ENCODE measurements at regions not wholly inside any gene's neighbourhood (a gene's known extent, or its start where the extent isn't known, plus 50 kb on each side); places are given as distances from the start of the nearest gene placed in this dataset.
"Not testable (repeated sequence)": the region's sequence is repeated elsewhere in the genome, so short reads cannot be mapped to it uniquely, and the experiment has no call there.

GRCh38 chrX:3830020-3830419, 116.6 kb upstream of the PRKX start:
- H3K9me3 ChIP-seq (ENCODE audit: insufficient read depth, low read length); H3K27me3 ChIP-seq (ENCODE audit: insufficient read depth, insufficient read length); H3K36me3 ChIP-seq (ENCODE audit: insufficient read depth, insufficient read length, low read length); H3K4me3 ChIP-seq (ENCODE audit: insufficient read length, low read depth); H3K4me1 ChIP-seq (ENCODE audit: insufficient read depth, insufficient read length); H3K9ac ChIP-seq (ENCODE audit: insufficient read length, low read depth); DNase-seq (ENCODE audit: low read depth, low spot score): not testable (repeated sequence)

GRCh38 chrX:3829041-3829531, 115.6 kb upstream of the PRKX start:
- DNase-seq (ENCODE audit: low read depth, low spot score); H3K4me1 ChIP-seq (ENCODE audit: insufficient read depth, insufficient read length); H3K9me3 ChIP-seq (ENCODE audit: insufficient read depth, low read length); H3K4me3 ChIP-seq (ENCODE audit: insufficient read length, low read depth); H3K27me3 ChIP-seq (ENCODE audit: insufficient read depth, insufficient read length); H3K36me3 ChIP-seq (ENCODE audit: insufficient read depth, insufficient read length, low read length); H3K9ac ChIP-seq (ENCODE audit: insufficient read length, low read depth): not testable (repeated sequence)

GRCh38 chrX:3828378-3829040, 115.1 kb upstream of the PRKX start:
- H3K4me1 ChIP-seq (ENCODE audit: insufficient read depth, insufficient read length); H3K9me3 ChIP-seq (ENCODE audit: insufficient read depth, low read length); H3K27me3 ChIP-seq (ENCODE audit: insufficient read depth, insufficient read length); DNase-seq (ENCODE audit: low read depth, low spot score); H3K36me3 ChIP-seq (ENCODE audit: insufficient read depth, insufficient read length, low read length); H3K4me3 ChIP-seq (ENCODE audit: insufficient read length, low read depth); H3K9ac ChIP-seq (ENCODE audit: insufficient read length, low read depth): not testable (repeated sequence)

GRCh38 chrX:3824008-3824407, 110.6 kb upstream of the PRKX start:
- H3K9me3 ChIP-seq (ENCODE audit: insufficient read depth, low read length); H3K27me3 ChIP-seq (ENCODE audit: insufficient read depth, insufficient read length); H3K4me3 ChIP-seq (ENCODE audit: insufficient read length, low read depth); DNase-seq (ENCODE audit: low read depth, low spot score); H3K4me1 ChIP-seq (ENCODE audit: insufficient read depth, insufficient read length); H3K9ac ChIP-seq (ENCODE audit: insufficient read length, low read depth): not testable (repeated sequence)
- peaks cover 30% of the 10 kb centered on the region for H3K36me3 ChIP-seq (ENCODE audit: insufficient read depth, insufficient read length, low read length)

GRCh38 chrX:3820167-3820566, 106.7 kb upstream of the PRKX start:
- no peak overlapping the region for H3K9ac ChIP-seq (ENCODE audit: insufficient read length, low read depth)
- H3K4me3 ChIP-seq (ENCODE audit: insufficient read length, low read depth): no peak overlapping the region
- TF ChIP-seq SUZ12 (IDR thresholded peaks at IDR 0.05; ENCODE audit: extremely low read depth, insufficient read depth, insufficient read length): no peak
- no peak for TF ChIP-seq YY1 (IDR thresholded peaks at IDR 0.05; ENCODE audit: insufficient read depth, insufficient read length)
- no peak for TF ChIP-seq ZNF274 (IDR thresholded peaks at IDR 0.05; ENCODE audit: low read depth, low read length)
- no peaks in the 10 kb centered on the region for H3K9me3 ChIP-seq (ENCODE audit: insufficient read depth, low read length)
- no peaks in the 10 kb centered on the region for H3K27me3 ChIP-seq (ENCODE audit: insufficient read depth, insufficient read length)
- peaks cover 6% of the 10 kb centered on the region for H3K4me1 ChIP-seq (ENCODE audit: insufficient read depth, insufficient read length)
- no peak for DNase-seq (ENCODE audit: low read depth, low spot score)
- H3K36me3 ChIP-seq (ENCODE audit: insufficient read depth, insufficient read length, low read length): peaks cover 38% of the 10 kb centered on the region

DNA sequence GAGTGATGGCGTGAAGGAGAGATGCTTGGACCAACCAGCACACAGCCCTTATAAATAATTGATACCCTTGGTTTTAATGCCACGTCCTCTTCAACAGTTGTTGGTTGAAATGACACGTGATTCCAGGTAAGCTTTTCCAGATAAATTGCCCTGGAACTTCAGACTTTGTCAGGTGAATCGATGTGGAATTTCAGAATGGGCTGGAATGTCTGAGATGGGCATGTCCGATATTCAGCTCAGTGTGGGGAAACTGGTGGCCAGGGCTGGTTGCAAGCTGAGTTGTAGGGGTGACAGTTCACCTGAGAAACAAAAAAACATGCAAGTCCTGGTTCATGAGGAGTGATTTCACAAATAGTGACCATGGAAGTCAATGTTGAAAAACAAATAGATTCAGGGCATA, 104.0 kb upstream of the PRKX start:
- not testable (repeated sequence) for DNase-seq (ENCODE audit: low read depth, low spot score); H3K4me1 ChIP-seq (ENCODE audit: insufficient read depth, insufficient read length); H3K4me3 ChIP-seq (ENCODE audit: insufficient read length, low read depth); H3K9me3 ChIP-seq (ENCODE audit: insufficient read depth, low read length); H3K9ac ChIP-seq (ENCODE audit: insufficient read length, low read depth); H3K27me3 ChIP-seq (ENCODE audit: insufficient read depth, insufficient read length)
- H3K36me3 ChIP-seq (ENCODE audit: insufficient read depth, insufficient read length, low read length): peaks cover 31% of the 10 kb centered on the region

- Histone ChIP-seq H3K36me3 (ENCODE audit: insufficient read depth, insufficient read length, low read length) (peaks cover 25% of the 10 kb centered on the region), H3K9ac (ENCODE audit: insufficient read length, low read depth) (peak overlapping the region; percentile 88), H3K27me3 (ENCODE audit: insufficient read depth, insufficient read length) (no peaks in the 10 kb centered on the region), H3K9me3 (ENCODE audit: insufficient read depth, low read length) (no peaks in the 10 kb centered on the region), H3K4me3 (ENCODE audit: insufficient read length, low read depth) (peak overlapping the region; percentile 66), H3K4me1 (ENCODE audit: insufficient read depth, insufficient read length) (peaks cover 6% of the 10 kb centered on the region)
- no peak for TF ChIP-seq SUZ12 (IDR thresholded peaks at IDR 0.05; ENCODE audit: extremely low read depth, insufficient read depth, insufficient read length)
- no peak for TF ChIP-seq YY1 (IDR thresholded peaks at IDR 0.05; ENCODE audit: insufficient read depth, insufficient read length)
- TF ChIP-seq ZNF274 (IDR thresholded peaks at IDR 0.05; ENCODE audit: low read depth, low read length): no peak
- DNase-seq (ENCODE audit: low read depth, low spot score): no peak
Observed at GRCh38 chrX:3815896-3816664, 102.6 kb upstream of the PRKX start.

Data from NT2/D1 (cell line).